LNCaP clone FGC (cell line): ENCODE measurements at regions not wholly inside any gene's neighbourhood (a gene's known extent, or its start where the extent isn't known, plus 50 kb on each side); places are given as distances from the start of the nearest gene placed in this dataset.

Experiments
- DNase-seq: peaks from one replicate; pipeline ENCODE4 v3.0.0-alpha.2; 2011; ENCODE audit warnings: low read depth
- H3K4me3 ChIP-seq: 2 replicates; pipeline ENCODE4 v1.5.1; 2011; ENCODE audit warnings: mild to moderate bottlenecking, low read depth, low read length, control low read depth
- CTCF ChIP-seq: IDR thresholded peaks from 2 replicates; pipeline ENCODE4 v1.5.1; 2012; ENCODE audit warnings: mild to moderate bottlenecking; ENCODE audit not compliant: control insufficient read depth, insufficient read depth; ENCODE audit errors: extremely low read depth

- no peak for DNase-seq
- TF ChIP-seq CTCF = no peak
Measured at GRCh38 chr11:36997656-36998055, 399.6 kb upstream of the RAG2 start.

GRCh38 chr11:36996795-36997194 lies 398.8 kb upstream of the RAG2 start:
- no peak overlapping the region for H3K4me3 ChIP-seq
- TF ChIP-seq CTCF = no peak
- DNase-seq = no peak

More at GRCh38 chr11:36997656-36998055, 399.6 kb upstream of the RAG2 start:
- no peak overlapping the region for H3K4me3 ChIP-seq

- H3K4me3 ChIP-seq = no peak overlapping the region
- no peak for DNase-seq
- no peak for TF ChIP-seq CTCF
Measured at GRCh38 chr11:36994208-36994607, 396.2 kb upstream of the RAG2 start.

DNA sequence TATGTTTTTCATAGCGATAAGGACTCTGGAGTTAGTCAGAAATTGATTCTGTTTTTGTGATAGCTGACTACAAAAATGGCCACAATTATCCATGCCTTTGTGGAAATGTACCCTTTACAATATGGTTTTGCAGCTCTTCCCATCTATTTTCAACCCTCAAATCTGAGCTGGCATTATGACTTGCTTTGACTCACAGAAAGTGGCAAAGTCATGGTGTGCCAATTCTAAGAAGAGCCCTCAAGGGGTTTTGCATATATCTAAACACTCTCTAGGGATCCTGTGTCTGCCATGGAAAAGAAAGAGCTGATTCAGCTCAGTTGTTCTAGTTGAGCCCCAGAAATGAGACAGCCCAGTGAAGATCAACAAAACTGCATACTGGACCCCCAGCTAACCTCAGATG lies 390.5 kb upstream of the RAG2 start:
- DNase-seq = no peak
- no peak overlapping the region for H3K4me3 ChIP-seq
- TF ChIP-seq CTCF = no peak

- no peak overlapping the region for H3K4me3 ChIP-seq
- TF ChIP-seq CTCF = no peak
- DNase-seq = no peak
Measured at GRCh38 chr11:36985562-36985961, 387.5 kb upstream of the RAG2 start.

DNA sequence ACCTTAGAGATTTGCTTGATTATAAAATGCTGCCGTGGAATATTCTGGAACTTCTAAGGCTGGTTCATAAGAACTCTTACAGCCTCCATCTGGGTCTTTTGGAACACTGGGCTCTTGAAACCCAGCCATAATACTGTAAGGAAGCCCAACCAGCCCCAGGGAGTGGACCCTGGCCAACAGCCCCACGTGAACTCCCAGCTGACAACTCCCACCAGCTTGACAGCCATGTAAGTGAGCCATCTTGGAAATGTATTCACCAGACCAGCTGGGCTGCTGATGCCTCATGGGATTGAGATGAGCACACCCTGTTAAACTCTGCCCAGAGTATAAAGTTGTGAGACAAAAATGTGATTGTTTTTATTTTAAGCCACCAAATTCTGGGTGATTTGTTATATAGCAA lies 378.7 kb upstream of the RAG2 start:
- H3K4me3 ChIP-seq = no peak overlapping the region
- TF ChIP-seq CTCF = no peak
- DNase-seq = no peak

DNA sequence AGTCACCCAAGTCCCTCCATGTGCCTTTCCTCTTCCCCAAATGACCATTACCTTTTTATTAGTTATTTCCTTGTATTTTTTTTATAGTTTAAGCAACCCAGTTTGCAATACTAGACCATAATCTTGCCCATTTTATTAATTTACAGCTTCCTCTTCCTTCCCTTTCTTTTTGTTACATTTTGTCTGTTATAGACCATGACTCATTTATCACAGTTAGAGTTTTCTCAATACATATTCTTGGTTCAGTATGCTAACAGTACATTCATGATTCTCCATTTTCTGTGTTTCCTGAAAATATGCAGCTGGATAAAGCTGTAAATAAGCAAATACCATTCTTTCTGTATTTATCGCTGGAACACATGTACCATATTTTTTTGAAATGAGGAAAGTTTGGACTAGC lies 376.7 kb upstream of the RAG2 start:
- TF ChIP-seq CTCF = no peak
- no peak for DNase-seq
- no peak overlapping the region for H3K4me3 ChIP-seq
